Ovary (tissue), 7 donors: ENCODE measurements at regions not wholly inside any gene's neighbourhood (a gene's known extent, or its start where the extent isn't known, plus 50 kb on each side); places are given as distances from the start of the nearest gene placed in this dataset.

Experiments
- DNase-seq, 5 donors: peaks; one replicate each; pipeline ENCODE4 v3.0.0-alpha.2; 2019 to 2020
- H3K27ac ChIP-seq, 2 donors: fragments of 200-600 bp; one replicate each; pipeline versions ENCODE4 v1.5.1 to v1.8.0; 2019 to 2022
- H3K27me3 ChIP-seq: fragments of 200-600 bp; one replicate; pipeline ENCODE4 v1.8.0; 2022
- H3K36me3 ChIP-seq: fragments of 200-600 bp; sonication (generic); one replicate; pipeline ENCODE4 v1.5.1; 2019
- H3K4me1 ChIP-seq: one replicate; pipeline ENCODE4 v1.8.1; 2013; ENCODE audit warnings: mild to moderate bottlenecking, moderate library complexity; ENCODE audit not compliant: insufficient read depth
- H3K4me3 ChIP-seq: fragments of 200-600 bp; sonication (generic); one replicate; pipeline ENCODE4 v1.5.1; 2017
- H3K9me3 ChIP-seq, 2 donors: fragments of 200-600 bp in 1 of 2; sonication (generic) in 1 of 2; one replicate each; pipeline versions ENCODE4 v1.5.1 to v1.8.1; 2013 to 2019; ENCODE audit warnings: mild to moderate bottlenecking in 1 of 2, moderate library complexity in 1 of 2
- CTCF ChIP-seq, 3 donors: fragments of 450-650 bp in 2 of 3; fragments of 200-600 bp in 1 of 3; IDR thresholded peaks; one replicate each; pipeline versions ENCODE4 v1.5.1 to v1.8.0; 2016 to 2022; ENCODE audit warnings: antibody characterized with exemption in 3 of 3, mild to moderate bottlenecking in 1 of 3
- EP300 ChIP-seq: sonication (generic); formaldehyde crosslinking; IDR thresholded peaks from one replicate; pipeline ENCODE4 v1.6.1; 2017; ENCODE audit warnings: antibody characterized with exemption
- POLR2A ChIP-seq: fragments of 450-650 bp; IDR thresholded peaks from one replicate; pipeline ENCODE4 v1.6.1; 2017; ENCODE audit warnings: antibody characterized with exemption, mild to moderate bottlenecking, moderate library complexity
- WGBS, 3 donors: extraction: QIAGEN DNeasy Blood & Tissue Kit in 1 of 3; methylation state at CpG; one replicate each; pipeline versions ENCODE4 v1.1.5 to v1.1.7; 2013 to 2017; 5-methylcytosine and 5-hydroxymethylcytosine counted together
- intact Hi-C, 4 donors: fragments of 100-400 bp; cut with DNase I; formaldehyde crosslinking; loops; one replicate each; pipeline versions ENCODE4 v1.11.0 to v1.15.1; 2022 to 2023
- donor health status: DM: no; HTN: no; CAD: no; lungs with moderate emphysema.
- donor health status: DM: no; HTN: no; CAD: no.
- donor health status: Bipolar disorder and iron deficiency.
- donor health status: DM: no; HTN: no; CAD: no.
- donor health status: DM: yes; HTN: yes; CAD: no.

- H3K27ac ChIP-seq, result no peak overlapping the region
- TF ChIP-seq CTCF (IDR thresholded peaks at IDR 0.05) (no peak), POLR2A (no peak), EP300 (no peak)
- no peaks in the 10 kb centered on the region for H3K36me3 ChIP-seq
- H3K27me3 ChIP-seq, result no peaks in the 10 kb centered on the region
- no peaks in the 10 kb centered on the region for H3K4me1 ChIP-seq
- no peak overlapping the region for H3K4me3 ChIP-seq
- DNase-seq, result no peak
- 87 to 90% (median 89%) methylated on average over 6 of the region's 6 CpGs for WGBS, 3 donors
- intact Hi-C loops, result no loop called here
- H3K9me3 ChIP-seq, result no peaks in the 10 kb centered on the region
These were observed 144.2 kb upstream of the VSTM2A start for GRCh38 chr7:54397836-54398612.

- Histone ChIP-seq H3K36me3 (no peaks in the 10 kb centered on the region), H3K4me3 (no peak overlapping the region), H3K27ac (no peak overlapping the region), H3K4me1 (no peaks in the 10 kb centered on the region), H3K9me3 (no peaks in the 10 kb centered on the region), H3K27me3 (no peaks in the 10 kb centered on the region)
- no peak for DNase-seq
- TF ChIP-seq CTCF (IDR thresholded peaks at IDR 0.05) (no peak), POLR2A (no peak), EP300 (no peak)
- WGBS, 3 donors, result 83 to 91% (median 89%) methylated on average over 5 of the region's 5 CpGs
- intact Hi-C loops, result no loop called here
These were observed 143.3 kb upstream of the VSTM2A start for GRCh38 chr7:54398863-54399262.

- no peak for DNase-seq
- WGBS, 3 donors, result 60 to 74% (median 65%) methylated on average over 3 of the region's 3 CpGs
- Histone ChIP-seq H3K27ac (no peak overlapping the region), H3K9me3 (no peaks in the 10 kb centered on the region), H3K4me1 (no peaks in the 10 kb centered on the region), H3K27me3 (no peaks in the 10 kb centered on the region), H3K4me3 (no peak overlapping the region), H3K36me3 (no peaks in the 10 kb centered on the region)
- intact Hi-C loops, result loop anchor here in 1 of 4 donors (10.0 kb wide), 1 partner anchor 55 kb away; no protein-coding TSS in a partner anchor
- TF ChIP-seq EP300 (no peak), CTCF (IDR thresholded peaks at IDR 0.05) (no peak), POLR2A (no peak)
These were observed 132.3 kb upstream of the VSTM2A start for GRCh38 chr7:54409917-54410316.

- 59 to 64% (median 64%) methylated on average over 3 of the region's 3 CpGs for WGBS, 3 donors
- H3K27me3 ChIP-seq, result no peaks in the 10 kb centered on the region
- H3K27ac ChIP-seq, result no peak overlapping the region
- H3K4me3 ChIP-seq, result no peak overlapping the region
- intact Hi-C loops, result loop anchor here in 1 of 4 donors (10.0 kb wide), 1 partner anchor 62 kb away; no protein-coding TSS in a partner anchor
- no peak for DNase-seq
- TF ChIP-seq POLR2A (no peak), CTCF (IDR thresholded peaks at IDR 0.05) (no peak), EP300 (no peak)
- no peaks in the 10 kb centered on the region for H3K36me3 ChIP-seq
- no peaks in the 10 kb centered on the region for H3K9me3 ChIP-seq
- H3K4me1 ChIP-seq, result no peaks in the 10 kb centered on the region
These were observed 125.5 kb upstream of the VSTM2A start for GRCh38 chr7:54416678-54417077.
